ENCODE measurements at regions not wholly inside any gene's neighbourhood (a gene's known extent, or its start where the extent isn't known, plus 50 kb on each side); places are given as distances from the start of the nearest gene placed in this dataset.

GRCh38 chrX:39360101-39360500 is 558.8 kb downstream of the MID1IP1 start:
- no peak for DNase-seq

- DNase-seq: no peak
These were observed 560.5 kb downstream of the MID1IP1 start for GRCh38 chrX:39361736-39362135.

GRCh38 chrX:39367416-39367815 is 566.2 kb downstream of the MID1IP1 start:
- no peak for DNase-seq

GRCh38 chrX:39372115-39372514 is 570.9 kb downstream of the MID1IP1 start:
- DNase-seq: no peak

- DNase-seq: no peak
These were observed 575.9 kb downstream of the MID1IP1 start for GRCh38 chrX:39377157-39377556.

GRCh38 chrX:39377773-39378172 is 576.5 kb downstream of the MID1IP1 start:
- DNase-seq: no peak

GRCh38 chrX:39381422-39381821 is 580.2 kb downstream of the MID1IP1 start:
- DNase-seq: no peak

GRCh38 chrX:39384996-39385395 is 583.7 kb downstream of the MID1IP1 start:
- no peak for DNase-seq

GRCh38 chrX:39388730-39389129 is 587.5 kb downstream of the MID1IP1 start:
- no peak for DNase-seq

- DNase-seq: no peak
These were observed 595.2 kb downstream of the MID1IP1 start for GRCh38 chrX:39396358-39396995.

GRCh38 chrX:39397561-39398199 is 596.4 kb downstream of the MID1IP1 start:
- no peak for DNase-seq

GRCh38 chrX:39398215-39398962 is 597.1 kb downstream of the MID1IP1 start:
- no peak for DNase-seq

GRCh38 chrX:39398963-39399261 is 597.7 kb downstream of the MID1IP1 start:
- DNase-seq: no peak

GRCh38 chrX:39399387-39399786 is 598.1 kb downstream of the MID1IP1 start:
- no peak for DNase-seq

GRCh38 chrX:39401483-39402110 is 600.3 kb downstream of the MID1IP1 start:
- DNase-seq: no peak

GRCh38 chrX:39402158-39402557 is 600.9 kb downstream of the MID1IP1 start:
- DNase-seq: no peak

GRCh38 chrX:39406799-39407198 is 605.5 kb downstream of the MID1IP1 start:
- no peak for DNase-seq

GRCh38 chrX:39409246-39409917 is 608.1 kb downstream of the MID1IP1 start:
- no peak for DNase-seq

- DNase-seq: no peak
These were observed 613.1 kb downstream of the MID1IP1 start for GRCh38 chrX:39414290-39414854.

GRCh38 chrX:39416547-39417260 is 615.4 kb downstream of the MID1IP1 start:
- no peak for DNase-seq

- no peak for DNase-seq
These were observed 617.0 kb downstream of the MID1IP1 start for GRCh38 chrX:39418254-39418704.
